Parathyroid adenoma (tissue), 2 donors: ENCODE measurements at regions not wholly inside any gene's neighbourhood (a gene's known extent, or its start where the extent isn't known, plus 50 kb on each side); places are given as distances from the start of the nearest gene placed in this dataset.
A peak's percentile ranks its signal among the peaks of the same experiment; 100 is the strongest.

Source experiments
- H2AFZ ChIP-seq: fragments of 300-600 bp; sonication (generic); one replicate; pipeline ENCODE4 v1.7.0; 2017; ENCODE audit warnings: antibody characterized with exemption, mild to moderate bottlenecking
- H3K27ac ChIP-seq: fragments of 300-600 bp; sonication (generic); one replicate; pipeline ENCODE4 v1.7.0; 2017
- H3K27me3 ChIP-seq: fragments of 300-600 bp; sonication (generic); one replicate; pipeline ENCODE4 v1.7.0; 2017; ENCODE audit warnings: low read length; ENCODE audit not compliant: control insufficient read depth, insufficient read depth
- H3K36me3 ChIP-seq: fragments of 300-600 bp; sonication (generic); one replicate; pipeline ENCODE4 v1.7.0; 2017; ENCODE audit warnings: low read length; ENCODE audit not compliant: control insufficient read depth, insufficient read depth
- H3K4me1 ChIP-seq: fragments of 300-600 bp; sonication (generic); one replicate; pipeline ENCODE4 v1.7.0; 2017; ENCODE audit warnings: control low read depth
- H3K4me2 ChIP-seq: fragments of 300-600 bp; sonication (generic); one replicate; pipeline ENCODE4 v1.7.0; 2017; ENCODE audit warnings: low read length
- H3K4me3 ChIP-seq: fragments of 300-600 bp; sonication (generic); one replicate; pipeline ENCODE4 v1.7.0; 2017; ENCODE audit warnings: low read depth, low read length
- H3K79me2 ChIP-seq: fragments of 300-600 bp; sonication (generic); one replicate; pipeline ENCODE4 v1.7.0; 2017; ENCODE audit warnings: control low read depth
- H3K9ac ChIP-seq: fragments of 300-600 bp; sonication (generic); one replicate; pipeline ENCODE4 v1.7.0; 2017; ENCODE audit warnings: mild to moderate bottlenecking
- H3K9me3 ChIP-seq: fragments of 300-600 bp; sonication (generic); one replicate; pipeline ENCODE4 v1.7.0; 2017; ENCODE audit warnings: low read length; ENCODE audit not compliant: control insufficient read depth
- CTCF ChIP-seq: fragments of 300-600 bp; sonication (generic); IDR thresholded peaks from one replicate; pipeline ENCODE4 v1.7.0; 2017; ENCODE audit warnings: antibody characterized with exemption, mild to moderate bottlenecking
- donor health status: primary hyperparathyroidism.

DNA sequence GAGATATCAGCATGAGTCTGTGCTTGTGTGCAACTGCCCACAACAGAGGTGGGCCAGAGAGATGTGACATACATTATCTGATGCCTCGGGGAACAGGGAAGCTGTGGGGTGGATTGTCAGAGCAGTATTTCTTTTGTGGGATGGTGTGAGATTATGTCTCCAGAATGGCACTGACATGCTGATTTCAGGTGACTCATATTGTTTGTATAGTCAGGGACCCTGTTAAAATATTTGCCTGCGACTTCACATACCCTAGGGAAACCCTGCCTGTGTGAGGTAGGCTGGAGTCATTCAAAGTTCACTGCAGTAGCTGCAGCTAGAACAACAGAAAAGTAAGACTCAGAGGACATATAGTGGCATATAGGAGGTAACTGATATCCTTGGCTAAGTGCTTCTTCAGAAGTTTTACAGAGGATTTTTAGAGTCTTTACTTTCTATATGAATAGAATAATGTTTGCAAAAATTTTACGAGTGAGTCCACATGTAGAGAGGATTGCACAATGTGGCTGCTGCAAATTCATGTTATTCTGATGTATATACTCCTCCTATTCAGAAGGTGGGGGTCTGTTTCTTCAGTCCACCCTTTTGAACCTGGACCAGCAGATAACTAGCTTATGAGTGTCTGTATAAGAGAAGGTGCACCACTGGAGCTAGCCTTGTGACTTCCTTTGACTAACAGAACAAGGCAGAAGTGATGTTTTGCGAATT lies 89.3 kb downstream of the MACIR start:
- Histone ChIP-seq H2AFZ (no peak overlapping the region), H3K27me3 (no peaks in the 10 kb centered on the region), H3K4me2 (no peak overlapping the region), H3K79me2 (no peaks in the 10 kb centered on the region), H3K4me1 (no peaks in the 10 kb centered on the region), H3K27ac (no peak overlapping the region), H3K9ac (no peak overlapping the region), H3K9me3 (no peaks in the 10 kb centered on the region), H3K4me3 (no peak overlapping the region), H3K36me3 (no peaks in the 10 kb centered on the region)
- TF ChIP-seq CTCF, result no peak

DNA sequence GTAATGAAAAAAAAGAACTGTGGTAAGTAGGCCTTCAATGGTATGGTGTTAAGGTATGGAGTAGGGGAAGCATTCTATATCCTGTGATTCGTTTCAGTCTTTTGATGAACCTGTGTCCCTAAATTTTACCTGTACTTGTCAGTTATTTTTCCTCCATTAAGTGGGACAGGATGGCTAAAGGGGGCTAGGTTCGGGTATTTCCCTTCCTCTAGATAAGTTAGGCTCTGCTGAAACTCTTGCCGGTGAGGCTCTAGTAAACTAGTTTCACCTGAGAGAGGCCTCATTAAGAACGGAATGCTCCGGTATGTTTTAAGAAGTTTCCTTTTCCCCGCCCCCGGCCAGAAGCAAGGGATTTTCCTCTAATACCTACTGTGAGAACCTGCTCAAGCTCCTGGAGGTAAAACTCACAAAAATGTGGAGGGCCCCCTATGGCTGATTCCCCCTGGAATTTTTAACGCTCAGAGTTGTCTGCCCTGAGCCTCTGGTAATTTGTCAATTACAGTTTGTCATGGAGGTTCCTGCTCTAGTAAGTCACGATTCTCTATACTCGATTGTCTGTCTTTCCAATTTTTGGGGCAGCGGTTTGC lies 87.7 kb downstream of the MACIR start:
- Histone ChIP-seq H3K4me1 (no peaks in the 10 kb centered on the region), H3K9ac (no peak overlapping the region), H2AFZ (no peak overlapping the region), H3K9me3 (no peaks in the 10 kb centered on the region), H3K4me3 (no peak overlapping the region), H3K79me2 (no peaks in the 10 kb centered on the region), H3K27ac (no peak overlapping the region), H3K27me3 (no peaks in the 10 kb centered on the region), H3K4me2 (no peak overlapping the region), H3K36me3 (no peaks in the 10 kb centered on the region)
- no peak for TF ChIP-seq CTCF

- Histone ChIP-seq H3K36me3 (no peaks in the 10 kb centered on the region), H3K27me3 (no peaks in the 10 kb centered on the region), H3K4me2 (no peak overlapping the region), H3K9me3 (no peaks in the 10 kb centered on the region), H3K9ac (no peak overlapping the region), H3K4me3 (no peak overlapping the region), H3K79me2 (no peaks in the 10 kb centered on the region), H2AFZ (no peak overlapping the region), H3K27ac (no peak overlapping the region), H3K4me1 (no peaks in the 10 kb centered on the region)
- TF ChIP-seq CTCF, result no peak
Observed at GRCh38 chr5:103345461-103345860, 86.9 kb downstream of the MACIR start.

- Histone ChIP-seq H3K79me2 (no peaks in the 10 kb centered on the region), H3K36me3 (no peaks in the 10 kb centered on the region), H3K9ac (no peak overlapping the region), H3K4me3 (no peak overlapping the region), H3K27me3 (no peaks in the 10 kb centered on the region), H3K4me1 (no peaks in the 10 kb centered on the region), H2AFZ (peak overlapping the region; percentile 19), H3K9me3 (no peaks in the 10 kb centered on the region), H3K4me2 (no peak overlapping the region), H3K27ac (no peak overlapping the region)
- no peak for TF ChIP-seq CTCF
Observed at GRCh38 chr5:103340717-103341388, 82.3 kb downstream of the MACIR start.
